HEK293T (cell line): ENCODE measurements at regions not wholly inside any gene's neighbourhood (a gene's known extent, or its start where the extent isn't known, plus 50 kb on each side); places are given as distances from the start of the nearest gene placed in this dataset.

Source experiments
- ARNT ChIP-seq: fragments of 450-650 bp; IDR thresholded peaks from 2 replicates; pipeline ENCODE4 v1.6.1; 2017; ENCODE audit warnings: mild to moderate bottlenecking
- BHLHE40 ChIP-seq: fragments of 450-650 bp; IDR thresholded peaks from 2 replicates; pipeline ENCODE4 v1.6.1; 2016; ENCODE audit warnings: mild to moderate bottlenecking, moderate library complexity, borderline replicate concordance
- CTBP1 ChIP-seq: fragments of 450-650 bp; IDR thresholded peaks from 2 replicates; pipeline ENCODE4 v1.6.1; 2016; ENCODE audit warnings: borderline replicate concordance
- ELF4 ChIP-seq: fragments of 450-650 bp; IDR thresholded peaks from 2 replicates; pipeline ENCODE4 v1.6.1; 2017; ENCODE audit warnings: antibody characterized with exemption
- FOXA1 ChIP-seq: fragments of 450-650 bp; IDR thresholded peaks from 2 replicates; pipeline ENCODE4 v1.6.1; 2016; ENCODE audit warnings: mild to moderate bottlenecking
- FOXM1 ChIP-seq: fragments of 450-650 bp; IDR thresholded peaks from 2 replicates; pipeline ENCODE4 v1.6.1; 2017; ENCODE audit warnings: mild to moderate bottlenecking, borderline replicate concordance
- HDGF ChIP-seq: fragments of 450-650 bp; IDR thresholded peaks from 2 replicates; pipeline ENCODE4 v1.6.1; 2017; ENCODE audit warnings: antibody characterized with exemption, borderline replicate concordance
- L3MBTL2 ChIP-seq: fragments of 450-650 bp; conservative IDR thresholded peaks from 2 replicates; pipeline ENCODE4 v1.6.1; 2016; ENCODE audit warnings: mild to moderate bottlenecking
- LEF1 ChIP-seq: fragments of 450-650 bp; IDR thresholded peaks from 2 replicates; pipeline ENCODE4 v1.6.1; 2017; ENCODE audit warnings: mild to moderate bottlenecking, borderline replicate concordance
- NFRKB ChIP-seq: fragments of 450-650 bp; IDR thresholded peaks from 2 replicates; pipeline ENCODE4 v1.6.1; 2016; ENCODE audit warnings: mild to moderate bottlenecking, moderate library complexity
- SP1 ChIP-seq: fragments of 450-650 bp; IDR thresholded peaks from 2 replicates; pipeline ENCODE4 v1.6.1; 2017
- SUZ12 ChIP-seq: fragments of 450-650 bp; IDR thresholded peaks from 2 replicates; pipeline ENCODE4 v1.6.1; 2016; ENCODE audit warnings: mild to moderate bottlenecking
- TARDBP ChIP-seq: fragments of 450-650 bp; IDR thresholded peaks from 2 replicates; pipeline ENCODE4 v1.6.1; 2016
- TF ChIP-seq, protein P1 (sequence below): fragments of 450-650 bp; IDR thresholded peaks from 2 replicates; pipeline ENCODE4 v1.6.1; 2016

DNA sequence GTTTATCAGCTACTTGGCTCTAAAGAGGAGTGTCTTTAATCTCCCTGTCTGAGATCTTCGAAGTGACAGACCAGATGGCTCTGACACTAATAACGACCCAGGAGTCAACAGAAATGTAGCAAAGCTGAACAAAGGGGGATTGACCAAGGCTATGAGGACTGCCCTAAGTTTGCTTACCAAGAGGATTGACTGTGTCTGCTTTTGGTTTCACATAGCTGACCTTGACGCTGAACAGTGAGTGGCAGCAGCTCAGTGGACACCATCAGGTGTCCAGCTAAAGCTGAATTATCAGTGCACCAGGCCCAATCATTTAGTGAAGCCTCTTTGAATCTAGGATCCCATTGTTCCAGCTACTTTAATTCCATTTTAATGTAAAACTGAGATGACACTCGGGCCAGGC lies 262.6 kb downstream of the COX7C start:
- no peak for TF ChIP-seq CTBP1
- no peak for TF ChIP-seq LEF1
- TF ChIP-seq SUZ12: no peak
- no peak for TF ChIP-seq ELF4
- TF ChIP-seq BHLHE40: no peak
- no peak for TF ChIP-seq SP1
- no peak for TF ChIP-seq FOXM1
- TF ChIP-seq ARNT: no peak
- TF ChIP-seq TARDBP: no peak
- TF ChIP-seq NFRKB: no peak
- no peak for TF ChIP-seq L3MBTL2
- TF ChIP-seq, protein P1, sequence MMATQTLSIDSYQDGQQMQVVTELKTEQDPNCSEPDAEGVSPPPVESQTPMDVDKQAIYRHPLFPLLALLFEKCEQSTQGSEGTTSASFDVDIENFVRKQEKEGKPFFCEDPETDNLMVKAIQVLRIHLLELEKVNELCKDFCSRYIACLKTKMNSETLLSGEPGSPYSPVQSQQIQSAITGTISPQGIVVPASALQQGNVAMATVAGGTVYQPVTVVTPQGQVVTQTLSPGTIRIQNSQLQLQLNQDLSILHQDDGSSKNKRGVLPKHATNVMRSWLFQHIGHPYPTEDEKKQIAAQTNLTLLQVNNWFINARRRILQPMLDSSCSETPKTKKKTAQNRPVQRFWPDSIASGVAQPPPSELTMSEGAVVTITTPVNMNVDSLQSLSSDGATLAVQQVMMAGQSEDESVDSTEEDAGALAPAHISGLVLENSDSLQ: no peak
- TF ChIP-seq FOXA1: no peak
- no peak for TF ChIP-seq HDGF
